SK-N-SH (cell line): ENCODE measurements at regions not wholly inside any gene's neighbourhood (a gene's known extent, or its start where the extent isn't known, plus 50 kb on each side); places are given as distances from the start of the nearest gene placed in this dataset.

Experiments used
- CTCF ChIA-PET: fragments of 300-600, 350-600 bp; formaldehyde crosslinking; extraction: SDS; loops from one replicate; lab custom pipeline; 2021; lab: Yijun Ruan, JAX
- POLR2A ChIA-PET: fragments of 350-600 bp; sonication (Branson Sonifier 250); formaldehyde crosslinking; extraction: SDS; loops from one replicate; lab custom pipeline; 2020; ENCODE audit warnings: antibody characterized with exemption, inconsistent platforms; lab: Yijun Ruan, JAX
- DNase-seq: peaks from one replicate; pipeline ENCODE4 v3.0.0; 2012
- H2AFZ ChIP-seq: fragments of 200-600 bp; sonication (generic); 2 replicates; pipeline ENCODE4 v1.8.1; 2016; ENCODE audit warnings: antibody characterized with exemption, mild to moderate bottlenecking, low read depth
- H3F3A ChIP-seq: fragments of 200-600 bp; sonication (generic); replicated peaks from 2 replicates; pipeline ENCODE3; 2016; ENCODE audit warnings: antibody characterized with exemption, mild to moderate bottlenecking; ENCODE audit not compliant: insufficient read depth
- H3K27ac ChIP-seq, 2 experiments: fragments of 200-500 bp in 1 of 2; fragments of 200-600 bp in 1 of 2; sonication (Bioruptor generic) in 1 of 2; sonication (generic), shearing (Covaris generic) in 1 of 2; 2 replicates each; pipeline versions ENCODE4 v1.5.1 to v1.6.1; 2014 to 2016; ENCODE audit warnings: low read depth in 2 of 2, inconsistent platforms in 1 of 2, low read length in 1 of 2, mild to moderate bottlenecking in 1 of 2, mixed read lengths in 1 of 2
- H3K27me3 ChIP-seq: fragments of 200-600 bp; sonication (generic), shearing (Covaris generic); 2 replicates; pipeline ENCODE4 v1.6.1; 2016; ENCODE audit warnings: mixed run types; ENCODE audit not compliant: insufficient read depth
- H3K36me3 ChIP-seq, 2 experiments: fragments of 200-500 bp in 1 of 2; fragments of 200-600 bp in 1 of 2; sonication (Bioruptor generic) in 1 of 2; sonication (generic) in 1 of 2; replicated peaks in 1 of 2; 2 replicates each; pipeline versions ENCODE3 to v1.5.1; 2014 to 2016; ENCODE audit warnings: low read length in 1 of 2, mild to moderate bottlenecking in 1 of 2; ENCODE audit not compliant: insufficient read depth in 2 of 2, control insufficient read depth in 1 of 2
- H3K4me1 ChIP-seq, 2 experiments: fragments of 200-500 bp in 1 of 2; fragments of 200-600 bp in 1 of 2; sonication (Bioruptor generic) in 1 of 2; sonication (generic), shearing (Covaris generic) in 1 of 2; 2 replicates each; pipeline versions ENCODE4 v1.5.1 to v1.6.1; 2014 to 2016; ENCODE audit warnings: low read depth in 1 of 2, low read length in 1 of 2, mixed run types in 1 of 2; ENCODE audit not compliant: insufficient read depth in 2 of 2, control insufficient read depth in 1 of 2
- H3K4me2 ChIP-seq: fragments of 200-600 bp; sonication (generic), shearing (Covaris generic); 2 replicates; pipeline ENCODE4 v1.6.1; 2017; ENCODE audit warnings: mixed run types
- H3K4me3 ChIP-seq, 2 experiments: fragments of 200-500 bp in 1 of 2; fragments of 200-600 bp in 1 of 2; sonication (Bioruptor generic) in 1 of 2; sonication (generic), shearing (Covaris generic) in 1 of 2; 2 replicates each; pipeline versions ENCODE4 v1.5.1 to v1.8.1; 2014 to 2016; ENCODE audit warnings: low read depth in 2 of 2, inconsistent platforms in 1 of 2, low read length in 1 of 2, mild to moderate bottlenecking in 1 of 2, mixed read lengths in 1 of 2, moderate library complexity in 1 of 2
- H3K79me2 ChIP-seq: fragments of 200-600 bp; sonication (generic); 2 replicates; pipeline ENCODE4 v1.8.1; 2017; ENCODE audit warnings: mild to moderate bottlenecking; ENCODE audit not compliant: insufficient read depth
- H3K9ac ChIP-seq: fragments of 200-600 bp; sonication (generic); 2 replicates; pipeline ENCODE4 v1.6.1; 2017; ENCODE audit warnings: mixed run types
- H3K9me2 ChIP-seq: fragments of 200-600 bp; sonication (generic); 2 replicates; pipeline ENCODE4 v1.6.1; 2017; ENCODE audit warnings: mixed run types
- H3K9me3 ChIP-seq: fragments of 200-600 bp; sonication (generic); 2 replicates; pipeline ENCODE4 v1.6.1; 2017; ENCODE audit warnings: mixed run types, mild to moderate bottlenecking, moderate library complexity
- H4K20me1 ChIP-seq: fragments of 200-600 bp; sonication (generic); 2 replicates; pipeline ENCODE4 v1.6.1; 2017; ENCODE audit warnings: mild to moderate bottlenecking, mixed run types; ENCODE audit not compliant: insufficient read depth
- CHD2 ChIP-seq: fragments of 150-350 bp; IDR thresholded peaks from 2 replicates; pipeline ENCODE4 v1.6.1; 2018; ENCODE audit warnings: low read length; ENCODE audit not compliant: partially characterized antibody
- EZH2phosphoT487 ChIP-seq: fragments of 200-600 bp; sonication (generic); IDR thresholded peaks from 2 replicates; pipeline ENCODE4 v1.6.1; 2017; ENCODE audit warnings: low read depth, mixed run types, mild to moderate bottlenecking, antibody characterized with exemption, moderate library complexity, borderline replicate concordance
- FOSL2 ChIP-seq: IDR thresholded peaks from 2 replicates; pipeline ENCODE4 v1.4.0; 2012; ENCODE audit warnings: low read depth, mild to moderate bottlenecking, moderate library complexity, borderline replicate concordance
- FOXM1 ChIP-seq: IDR thresholded peaks from 2 replicates; pipeline ENCODE4 v1.4.0; 2012; ENCODE audit warnings: low read depth, mild to moderate bottlenecking
- GABPA ChIP-seq: IDR thresholded peaks from 2 replicates; pipeline ENCODE4 v1.4.0; 2012; ENCODE audit warnings: low read depth, mild to moderate bottlenecking
- GATA2 ChIP-seq: sonication (generic); formaldehyde crosslinking; IDR thresholded peaks from 2 replicates; pipeline ENCODE4 v1.5.0; 2020; ENCODE audit warnings: mild to moderate bottlenecking, missing genetic modification reagents
- IRF3 ChIP-seq: fragments of 150-350 bp; IDR thresholded peaks from 2 replicates; pipeline ENCODE4 v1.6.1; 2016; ENCODE audit warnings: mild to moderate bottlenecking, low read depth, low read length
- JUND ChIP-seq: IDR thresholded peaks from 2 replicates; pipeline ENCODE4 v1.4.0; 2012
- NFIC ChIP-seq: IDR thresholded peaks from 2 replicates; pipeline ENCODE4 v1.4.0; 2012; ENCODE audit warnings: borderline replicate concordance
- POLR2AphosphoS5 ChIP-seq: IDR thresholded peaks from 2 replicates; pipeline ENCODE4 v1.6.1; 2012; ENCODE audit warnings: low read depth, low read length
- RFX5 ChIP-seq: IDR thresholded peaks from 2 replicates; pipeline ENCODE4 v1.6.1; 2012; ENCODE audit warnings: mild to moderate bottlenecking, improper control_type of control experiment, low read length
- RXRA ChIP-seq: IDR thresholded peaks from 2 replicates; pipeline ENCODE4 v1.4.0; 2012; ENCODE audit warnings: low read depth, mild to moderate bottlenecking, borderline replicate concordance
- SIN3A ChIP-seq: IDR thresholded peaks from 2 replicates; pipeline ENCODE4 v1.6.1; 2012; ENCODE audit warnings: low read depth, mild to moderate bottlenecking, low read length, moderate library complexity, borderline replicate concordance
- TAF1 ChIP-seq: IDR thresholded peaks from 2 replicates; pipeline ENCODE4 v1.6.1; 2012; ENCODE audit warnings: low read depth, mild to moderate bottlenecking, low read length, moderate library complexity, borderline replicate concordance
- TCF12 ChIP-seq: IDR thresholded peaks from 2 replicates; pipeline ENCODE4 v1.4.0; 2012
- TEAD4 ChIP-seq: IDR thresholded peaks from 2 replicates; pipeline ENCODE4 v1.4.0; 2012; ENCODE audit warnings: mild to moderate bottlenecking, borderline replicate concordance; ENCODE audit not compliant: insufficient read depth
- USF1 ChIP-seq: IDR thresholded peaks from 2 replicates; pipeline ENCODE4 v1.4.0; 2012; ENCODE audit warnings: low read depth, borderline replicate concordance
- YY1 ChIP-seq: IDR thresholded peaks from 2 replicates; pipeline ENCODE4 v1.4.0; 2012; ENCODE audit warnings: low read depth, mild to moderate bottlenecking
- ZBTB33 ChIP-seq: IDR thresholded peaks from 2 replicates; pipeline ENCODE4 v1.4.0; 2012; ENCODE audit warnings: low read depth, borderline replicate concordance
- WGBS: methylation state at CpG from one replicate; pipeline ENCODE4 v1.1.6; 2017; ENCODE audit warnings: low lambda C conversion rate; 5-methylcytosine and 5-hydroxymethylcytosine counted together

- ChIA-PET POLR2A (no interaction called here), CTCF (no interaction called here)
- TF ChIP-seq SIN3A = no peak
- TF ChIP-seq CHD2 = no peak
- no peak for TF ChIP-seq YY1
- TF ChIP-seq POLR2AphosphoS5 = no peak
- no peak for TF ChIP-seq USF1
- no peak for TF ChIP-seq EZH2phosphoT487
- no peak for TF ChIP-seq GABPA
- TF ChIP-seq TEAD4 = no peak
- TF ChIP-seq ZBTB33 = no peak
- no peak for TF ChIP-seq FOXM1
- TF ChIP-seq TCF12 = no peak
- no peak for TF ChIP-seq IRF3
- H3K9ac ChIP-seq = no peak overlapping the region
- no peaks in the 10 kb centered on the region for H3F3A ChIP-seq
- H3K27me3 ChIP-seq = no peaks in the 10 kb centered on the region
- H3K4me1 ChIP-seq = no peaks in the 10 kb centered on the region
- no peaks in the 10 kb centered on the region for H4K20me1 ChIP-seq
- 45% methylated on average over 3 of the region's 5 CpGs for WGBS
- no peak for DNase-seq
- H3K36me3 ChIP-seq = no peaks in the 10 kb centered on the region
- no peak overlapping the region for H3K27ac ChIP-seq
- H3K79me2 ChIP-seq = no peaks in the 10 kb centered on the region
- H3K4me2 ChIP-seq = no peak overlapping the region
- no peak overlapping the region for H2AFZ ChIP-seq
- no peaks in the 10 kb centered on the region for H3K9me2 ChIP-seq
- H3K9me3 ChIP-seq = no peaks in the 10 kb centered on the region
- no peak overlapping the region for H3K4me3 ChIP-seq
Observed at GRCh38 chr12:19032826-19033225, 96.7 kb upstream of the PLEKHA5 start.

- 70% methylated on average over 2 of the region's 2 CpGs for WGBS
- H3K4me1 ChIP-seq = no peaks in the 10 kb centered on the region
- H3K4me3 ChIP-seq = no peak overlapping the region
- no peak for DNase-seq
- H3K27me3 ChIP-seq = no peaks in the 10 kb centered on the region
- H3K9me3 ChIP-seq = no peaks in the 10 kb centered on the region
- no peaks in the 10 kb centered on the region for H3F3A ChIP-seq
- TF ChIP-seq USF1 (no peak), NFIC (no peak), RFX5 (no peak), TAF1 (no peak), FOSL2 (no peak), RXRA (no peak), JUND (no peak), GATA2 (CRISPR knock-in tag) (no peak), EZH2phosphoT487 (no peak)
- H3K9ac ChIP-seq = no peak overlapping the region
- H3K9me2 ChIP-seq = no peaks in the 10 kb centered on the region
- no peak overlapping the region for H3K4me2 ChIP-seq
- H3K36me3 ChIP-seq = no peaks in the 10 kb centered on the region
- H2AFZ ChIP-seq = no peak overlapping the region
- no peaks in the 10 kb centered on the region for H3K79me2 ChIP-seq
- ChIA-PET CTCF (no interaction called here), POLR2A (no interaction called here)
- H3K27ac ChIP-seq = no peak overlapping the region
- no peaks in the 10 kb centered on the region for H4K20me1 ChIP-seq
Observed at GRCh38 chr12:19033244-19033643, 96.3 kb upstream of the PLEKHA5 start.
